Fibroblast of lung (primary cell): ENCODE measurements at regions not wholly inside any gene's neighbourhood (a gene's known extent, or its start where the extent isn't known, plus 50 kb on each side); places are given as distances from the start of the nearest gene placed in this dataset.

ENCODE experiments used
- DNase-seq, 2 donors: peaks; one replicate each; pipeline versions ENCODE4 v3.0.0 to v3.0.0-alpha.2; 2010; ENCODE audit warnings: low read depth in 2 of 2
- H2AFZ ChIP-seq: 2 replicates; pipeline ENCODE4 v1.5.1; 2012; ENCODE audit warnings: low read length, control low read depth, inconsistent platforms
- H3K27ac ChIP-seq: 2 replicates; pipeline ENCODE4 v1.5.1; 2011; ENCODE audit warnings: low read length, control low read depth; ENCODE audit not compliant: insufficient read depth
- H3K27me3 ChIP-seq: 2 replicates; pipeline ENCODE4 v1.5.1; 2011; ENCODE audit warnings: mild to moderate bottlenecking, low read length; ENCODE audit not compliant: control insufficient read depth, insufficient read depth
- H3K36me3 ChIP-seq: 2 replicates; pipeline ENCODE4 v1.5.1; 2011; ENCODE audit warnings: low read length; ENCODE audit not compliant: control insufficient read depth, insufficient read depth
- H3K4me1 ChIP-seq: 2 replicates; pipeline ENCODE4 v1.5.1; 2011; ENCODE audit warnings: low read length; ENCODE audit not compliant: control insufficient read depth, insufficient read depth; ENCODE audit errors: extremely low read depth
- H3K4me2 ChIP-seq: 2 replicates; pipeline ENCODE4 v1.5.1; 2011; ENCODE audit warnings: low read length, control low read depth; ENCODE audit not compliant: insufficient read depth; ENCODE audit errors: extremely low read depth
- H3K4me3 ChIP-seq, 4 experiments: fragments of 200-600 bp in 1 of 4; sonication (generic) in 1 of 4; replicated peaks in 1 of 4; 2 replicates each; pipeline ENCODE4 v1.5.1; 2011 to 2016; ENCODE audit warnings: low read length in 4 of 4, low read depth in 3 of 4, mild to moderate bottlenecking in 3 of 4, control low read depth in 2 of 4, inconsistent platforms in 1 of 4, mixed read lengths in 1 of 4; ENCODE audit not compliant: insufficient read depth in 1 of 4; ENCODE audit errors: control extremely low read depth in 1 of 4
- H3K79me2 ChIP-seq: 2 replicates; pipeline ENCODE4 v1.5.1; 2012; ENCODE audit warnings: mild to moderate bottlenecking, low read length, inconsistent platforms; ENCODE audit not compliant: control insufficient read depth, insufficient read depth
- H3K9ac ChIP-seq: 2 replicates; pipeline ENCODE4 v1.5.1; 2011; ENCODE audit warnings: mild to moderate bottlenecking, low read length, control low read depth; ENCODE audit not compliant: insufficient read depth
- H3K9me3 ChIP-seq: 2 replicates; pipeline ENCODE4 v1.5.1; 2012; ENCODE audit warnings: low read depth, low read length; ENCODE audit not compliant: control insufficient read depth, insufficient read depth
- H4K20me1 ChIP-seq: 2 replicates; pipeline ENCODE4 v1.5.1; 2011; ENCODE audit warnings: low read length; ENCODE audit not compliant: control insufficient read depth, insufficient read depth; ENCODE audit errors: extremely low read depth
- EZH2 ChIP-seq: IDR thresholded peaks from 2 replicates; pipeline ENCODE4 v1.5.1; 2012; ENCODE audit warnings: low read length, control low read depth, mild to moderate bottlenecking; ENCODE audit errors: missing control alignments
- TF ChIP-seq, protein P1 (sequence below), 2 donors: IDR thresholded peaks in 1 of 2; conservative IDR thresholded peaks in 1 of 2; 1 replicate in 1 of 2; 2 replicates in 1 of 2; pipeline ENCODE4 v1.5.1; 2011 to 2012; ENCODE audit warnings: low read length in 2 of 2, control low read depth in 1 of 2, inconsistent platforms in 1 of 2, low read depth in 1 of 2, mild to moderate bottlenecking in 1 of 2

DNA sequence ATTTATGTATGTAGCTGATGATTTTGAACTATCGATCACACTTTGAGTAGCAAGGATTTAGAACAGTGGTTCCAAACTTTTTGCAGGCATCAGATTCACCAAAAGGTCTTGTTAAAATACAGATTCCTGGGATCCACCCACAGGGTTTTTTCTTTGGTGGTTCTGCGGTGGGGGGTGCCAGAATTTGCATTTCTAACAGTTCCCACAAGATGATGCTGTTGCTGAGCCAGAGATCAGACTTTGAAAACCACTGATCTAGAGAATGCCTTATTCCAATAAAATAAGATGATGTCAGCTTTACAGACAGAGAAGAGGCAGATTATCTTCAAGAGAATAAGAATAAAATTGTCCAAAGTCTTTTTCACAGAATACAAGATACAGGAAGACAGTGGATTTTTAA is 80.9 kb upstream of the SHISA2 start:
- no peaks in the 10 kb centered on the region for H3K4me1 ChIP-seq
- H3K4me2 ChIP-seq: no peak overlapping the region
- no peaks in the 10 kb centered on the region for H3K79me2 ChIP-seq
- H3K27me3 ChIP-seq: no peaks in the 10 kb centered on the region
- peak; percentile 6 for DNase-seq
- no peaks in the 10 kb centered on the region for H4K20me1 ChIP-seq
- H3K9ac ChIP-seq: no peak overlapping the region
- no peak overlapping the region for H3K4me3 ChIP-seq
- no peaks in the 10 kb centered on the region for H3K36me3 ChIP-seq
- no peak overlapping the region for H3K27ac ChIP-seq
- H2AFZ ChIP-seq: no peak overlapping the region
- no peaks in the 10 kb centered on the region for H3K9me3 ChIP-seq
- no peak for TF ChIP-seq EZH2
- TF ChIP-seq, protein P1, sequence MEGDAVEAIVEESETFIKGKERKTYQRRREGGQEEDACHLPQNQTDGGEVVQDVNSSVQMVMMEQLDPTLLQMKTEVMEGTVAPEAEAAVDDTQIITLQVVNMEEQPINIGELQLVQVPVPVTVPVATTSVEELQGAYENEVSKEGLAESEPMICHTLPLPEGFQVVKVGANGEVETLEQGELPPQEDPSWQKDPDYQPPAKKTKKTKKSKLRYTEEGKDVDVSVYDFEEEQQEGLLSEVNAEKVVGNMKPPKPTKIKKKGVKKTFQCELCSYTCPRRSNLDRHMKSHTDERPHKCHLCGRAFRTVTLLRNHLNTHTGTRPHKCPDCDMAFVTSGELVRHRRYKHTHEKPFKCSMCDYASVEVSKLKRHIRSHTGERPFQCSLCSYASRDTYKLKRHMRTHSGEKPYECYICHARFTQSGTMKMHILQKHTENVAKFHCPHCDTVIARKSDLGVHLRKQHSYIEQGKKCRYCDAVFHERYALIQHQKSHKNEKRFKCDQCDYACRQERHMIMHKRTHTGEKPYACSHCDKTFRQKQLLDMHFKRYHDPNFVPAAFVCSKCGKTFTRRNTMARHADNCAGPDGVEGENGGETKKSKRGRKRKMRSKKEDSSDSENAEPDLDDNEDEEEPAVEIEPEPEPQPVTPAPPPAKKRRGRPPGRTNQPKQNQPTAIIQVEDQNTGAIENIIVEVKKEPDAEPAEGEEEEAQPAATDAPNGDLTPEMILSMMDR (conservative IDR thresholded peaks at IDR 0.05 in 1 of 2, IDR thresholded peaks at IDR 0.05 in 1 of 2; ENCODE audit: low read depth in 1 of 2, low read length in 2 of 2): peak; percentile 15 to 17

GRCh38 chr13:26128676-26129075 is 76.9 kb upstream of the SHISA2 start:
- no peak for TF ChIP-seq EZH2
- TF ChIP-seq, protein P1 (conservative IDR thresholded peaks at IDR 0.05 in 1 of 2, IDR thresholded peaks at IDR 0.05 in 1 of 2; ENCODE audit: low read depth in 1 of 2, low read length in 2 of 2): no peak
- H4K20me1 ChIP-seq: no peaks in the 10 kb centered on the region
- H3K79me2 ChIP-seq: no peaks in the 10 kb centered on the region
- H3K4me2 ChIP-seq: no peak overlapping the region
- no peak overlapping the region for H3K27ac ChIP-seq
- no peak overlapping the region for H3K9ac ChIP-seq
- H3K9me3 ChIP-seq: no peaks in the 10 kb centered on the region
- H2AFZ ChIP-seq: no peak overlapping the region
- H3K4me3 ChIP-seq: no peak overlapping the region
- no peaks in the 10 kb centered on the region for H3K27me3 ChIP-seq
- DNase-seq: no peak
- H3K36me3 ChIP-seq: no peaks in the 10 kb centered on the region
- H3K4me1 ChIP-seq: no peaks in the 10 kb centered on the region

GRCh38 chr13:26117620-26118019 is 65.8 kb upstream of the SHISA2 start:
- Histone ChIP-seq H2AFZ (no peak overlapping the region), H3K4me3 (no peak overlapping the region), H3K4me2 (no peak overlapping the region), H3K27ac (no peak overlapping the region), H4K20me1 (no peaks in the 10 kb centered on the region), H3K9me3 (no peaks in the 10 kb centered on the region), H3K27me3 (no peaks in the 10 kb centered on the region), H3K36me3 (no peaks in the 10 kb centered on the region), H3K4me1 (no peaks in the 10 kb centered on the region), H3K79me2 (no peaks in the 10 kb centered on the region), H3K9ac (no peak overlapping the region)
- TF ChIP-seq, protein P1 (conservative IDR thresholded peaks at IDR 0.05 in 1 of 2, IDR thresholded peaks at IDR 0.05 in 1 of 2; ENCODE audit: low read depth in 1 of 2, low read length in 2 of 2): no peak
- TF ChIP-seq EZH2: no peak
- DNase-seq: no peak
